HEK293T (cell line): ENCODE measurements at regions not wholly inside any gene's neighbourhood (a gene's known extent, or its start where the extent isn't known, plus 50 kb on each side); places are given as distances from the start of the nearest gene placed in this dataset.

Source experiments
- CTCF ChIA-PET: fragments of 350-600 bp; formaldehyde crosslinking; extraction: SDS; loops from one replicate; lab custom pipeline; 2021; ENCODE audit warnings: antibody characterized with exemption, inconsistent platforms; lab: Yijun Ruan, JAX
- POLR2A ChIA-PET: fragments of 350-600 bp; formaldehyde crosslinking; extraction: SDS; loops from one replicate; lab custom pipeline; 2020; ENCODE audit warnings: antibody characterized with exemption, inconsistent platforms; lab: Yijun Ruan, JAX
- DNase-seq: peaks from one replicate; pipeline ENCODE4 v3.0.0; 2012; ENCODE audit warnings: mixed read lengths; ENCODE audit errors: extremely low spot score
- ARNT ChIP-seq: fragments of 450-650 bp; IDR thresholded peaks from 2 replicates; pipeline ENCODE4 v1.6.1; 2017; ENCODE audit warnings: mild to moderate bottlenecking
- BHLHE40 ChIP-seq: fragments of 450-650 bp; IDR thresholded peaks from 2 replicates; pipeline ENCODE4 v1.6.1; 2016; ENCODE audit warnings: mild to moderate bottlenecking, moderate library complexity, borderline replicate concordance
- CTBP1 ChIP-seq: fragments of 450-650 bp; IDR thresholded peaks from 2 replicates; pipeline ENCODE4 v1.6.1; 2016; ENCODE audit warnings: borderline replicate concordance
- ELF4 ChIP-seq: fragments of 450-650 bp; IDR thresholded peaks from 2 replicates; pipeline ENCODE4 v1.6.1; 2017; ENCODE audit warnings: antibody characterized with exemption
- FOXA1 ChIP-seq: fragments of 450-650 bp; IDR thresholded peaks from 2 replicates; pipeline ENCODE4 v1.6.1; 2016; ENCODE audit warnings: mild to moderate bottlenecking
- FOXK2 ChIP-seq: fragments of 450-650 bp; IDR thresholded peaks from 2 replicates; pipeline ENCODE4 v1.6.1; 2016; ENCODE audit warnings: mild to moderate bottlenecking
- FOXM1 ChIP-seq: fragments of 450-650 bp; IDR thresholded peaks from 2 replicates; pipeline ENCODE4 v1.6.1; 2017; ENCODE audit warnings: mild to moderate bottlenecking, borderline replicate concordance
- HDGF ChIP-seq: fragments of 450-650 bp; IDR thresholded peaks from 2 replicates; pipeline ENCODE4 v1.6.1; 2017; ENCODE audit warnings: antibody characterized with exemption, borderline replicate concordance
- L3MBTL2 ChIP-seq: fragments of 450-650 bp; conservative IDR thresholded peaks from 2 replicates; pipeline ENCODE4 v1.6.1; 2016; ENCODE audit warnings: mild to moderate bottlenecking
- LEF1 ChIP-seq: fragments of 450-650 bp; IDR thresholded peaks from 2 replicates; pipeline ENCODE4 v1.6.1; 2017; ENCODE audit warnings: mild to moderate bottlenecking, borderline replicate concordance
- NFRKB ChIP-seq: fragments of 450-650 bp; IDR thresholded peaks from 2 replicates; pipeline ENCODE4 v1.6.1; 2016; ENCODE audit warnings: mild to moderate bottlenecking, moderate library complexity
- PKNOX1 ChIP-seq: fragments of 450-650 bp; IDR thresholded peaks from 2 replicates; pipeline ENCODE4 v1.6.1; 2016
- SP1 ChIP-seq: fragments of 450-650 bp; IDR thresholded peaks from 2 replicates; pipeline ENCODE4 v1.6.1; 2017
- SUZ12 ChIP-seq: fragments of 450-650 bp; IDR thresholded peaks from 2 replicates; pipeline ENCODE4 v1.6.1; 2016; ENCODE audit warnings: mild to moderate bottlenecking
- TARDBP ChIP-seq: fragments of 450-650 bp; IDR thresholded peaks from 2 replicates; pipeline ENCODE4 v1.6.1; 2016
- ZNF384 ChIP-seq: fragments of 450-650 bp; IDR thresholded peaks from 2 replicates; pipeline ENCODE4 v1.6.1; 2016

- CTCF ChIA-PET = no interaction called here
- TF ChIP-seq NFRKB (no peak), BHLHE40 (no peak), ELF4 (no peak), HDGF (no peak), FOXK2 (no peak), ARNT (no peak), SP1 (no peak), TARDBP (no peak), PKNOX1 (no peak), FOXA1 (no peak), SUZ12 (no peak), CTBP1 (no peak), ZNF384 (no peak), L3MBTL2 (no peak), FOXM1 (no peak)
- POLR2A ChIA-PET = interaction anchor here (1.0 kb wide), 1 partner anchor 13 kb away, joined by 4 read pairs; no protein-coding TSS in a partner anchor
- no peak for DNase-seq
Measured at GRCh38 chr1:116242741-116243140, 130.3 kb upstream of the ATP1A1 start.

- DNase-seq = no peak
- ChIA-PET POLR2A (interaction anchor here (1.0 kb wide), 1 partner anchor 12 kb away, joined by 4 read pairs; no protein-coding TSS in a partner anchor), CTCF (interaction anchor here (0.6 kb wide), 1 partner anchor 707 kb away, joined by 3 read pairs; no protein-coding TSS in a partner anchor)
- TF ChIP-seq L3MBTL2 (no peak), ZNF384 (no peak), SUZ12 (no peak), LEF1 (no peak), CTBP1 (no peak), SP1 (no peak)
Measured at GRCh38 chr1:116243333-116244054, 129.6 kb upstream of the ATP1A1 start.

- ChIA-PET CTCF (no interaction called here), POLR2A (no interaction called here)
- no peak for DNase-seq
- TF ChIP-seq FOXM1 (no peak), SP1 (no peak), LEF1 (no peak), FOXA1 (no peak), FOXK2 (no peak), L3MBTL2 (no peak), BHLHE40 (no peak), HDGF (no peak), SUZ12 (no peak), PKNOX1 (no peak), ARNT (no peak), NFRKB (no peak), TARDBP (no peak), ELF4 (no peak), CTBP1 (no peak), ZNF384 (no peak)
Measured at GRCh38 chr1:116246174-116246573, 126.9 kb upstream of the ATP1A1 start.

- CTCF ChIA-PET = no interaction called here
- no peak for DNase-seq
- POLR2A ChIA-PET = no interaction called here
- no peak for TF ChIP-seq SUZ12
- no peak for TF ChIP-seq ARNT
- TF ChIP-seq PKNOX1 = no peak
- no peak for TF ChIP-seq FOXK2
- TF ChIP-seq LEF1 = no peak
- TF ChIP-seq FOXM1 = no peak
- TF ChIP-seq CTBP1 = no peak
- no peak for TF ChIP-seq NFRKB
- TF ChIP-seq ELF4 = no peak
- no peak for TF ChIP-seq BHLHE40
- no peak for TF ChIP-seq FOXA1
- TF ChIP-seq ZNF384 = no peak
- no peak for TF ChIP-seq SP1
Measured at GRCh38 chr1:116252271-116252670, 120.8 kb upstream of the ATP1A1 start.

- CTCF ChIA-PET = no interaction called here
- no peak for DNase-seq
- POLR2A ChIA-PET = no interaction called here
- TF ChIP-seq BHLHE40 (no peak), TARDBP (no peak), HDGF (no peak), SUZ12 (no peak), FOXK2 (no peak), ZNF384 (no peak), PKNOX1 (no peak), FOXM1 (no peak), ARNT (no peak), ELF4 (no peak), NFRKB (no peak), LEF1 (no peak), L3MBTL2 (no peak), CTBP1 (no peak), FOXA1 (no peak), SP1 (no peak)
Measured at GRCh38 chr1:116252785-116253184, 120.3 kb upstream of the ATP1A1 start.
